GM18951 (cell line): ENCODE measurements at regions not wholly inside any gene's neighbourhood (a gene's known extent, or its start where the extent isn't known, plus 50 kb on each side); places are given as distances from the start of the nearest gene placed in this dataset.
"Not testable (repeated sequence)": the region's sequence is repeated elsewhere in the genome, so short reads cannot be mapped to it uniquely, and the experiment has no call there.

Experiments
- POLR2A ChIP-seq: IDR thresholded peaks from 4 replicates; pipeline ENCODE4 v1.6.1; 2011; ENCODE audit warnings: mild to moderate bottlenecking; ENCODE audit not compliant: insufficient read length, insufficient read depth; ENCODE audit errors: extremely low read depth
- in situ Hi-C: fragments of 300-500 bp; cut with MboI; formaldehyde crosslinking; loops from one replicate; pipeline ENCODE4 v1.12.0; 2022; ENCODE audit warnings: low sequenced_read_pairs, mixed read lengths, inconsistent platforms; ENCODE audit not compliant: unreplicated experiment

GRCh38 chr6:93676581-93676980, 257.2 kb upstream of the EPHA7 start:
- in situ Hi-C loops: no loop called here
- TF ChIP-seq POLR2A: no peak

GRCh38 chr6:93675856-93676417, 256.6 kb upstream of the EPHA7 start:
- in situ Hi-C loops: no loop called here
- no peak for TF ChIP-seq POLR2A

- in situ Hi-C loops: no loop called here
Observed at GRCh38 chr6:93663111-93663510, 243.8 kb upstream of the EPHA7 start.

GRCh38 chr6:93654548-93654947, 235.2 kb upstream of the EPHA7 start:
- in situ Hi-C loops: no loop called here
- TF ChIP-seq POLR2A: no peak

More at GRCh38 chr6:93663111-93663510, 243.8 kb upstream of the EPHA7 start:
- no peak for TF ChIP-seq POLR2A

GRCh38 chr6:93644611-93645010, 225.3 kb upstream of the EPHA7 start:
- in situ Hi-C loops: no loop called here
- no peak for TF ChIP-seq POLR2A

- TF ChIP-seq POLR2A: no peak
- in situ Hi-C loops: no loop called here
Observed at GRCh38 chr6:93639126-93639525, 219.8 kb upstream of the EPHA7 start.

- in situ Hi-C loops: not testable (repeated sequence)
Observed at GRCh38 chr6:93636987-93637664, 217.8 kb upstream of the EPHA7 start.

- no peak for TF ChIP-seq POLR2A
- in situ Hi-C loops: no loop called here
Observed at GRCh38 chr6:93624408-93624807, 205.0 kb upstream of the EPHA7 start.

- TF ChIP-seq POLR2A: no peak
Observed at GRCh38 chr6:93621442-93621841, 202.1 kb upstream of the EPHA7 start.

GRCh38 chr6:93604951-93605350, 185.6 kb upstream of the EPHA7 start:
- no peak for TF ChIP-seq POLR2A
- in situ Hi-C loops: no loop called here

More at GRCh38 chr6:93621442-93621841, 202.1 kb upstream of the EPHA7 start:
- in situ Hi-C loops: no loop called here

GRCh38 chr6:93592417-93592816, 173.1 kb upstream of the EPHA7 start:
- no peak for TF ChIP-seq POLR2A
- in situ Hi-C loops: no loop called here

GRCh38 chr6:93586306-93586705, 166.9 kb upstream of the EPHA7 start:
- in situ Hi-C loops: no loop called here
- no peak for TF ChIP-seq POLR2A

GRCh38 chr6:93584300-93584699, 164.9 kb upstream of the EPHA7 start:
- in situ Hi-C loops: no loop called here
- no peak for TF ChIP-seq POLR2A

GRCh38 chr6:93581371-93581770, 162.0 kb upstream of the EPHA7 start:
- in situ Hi-C loops: no loop called here
- TF ChIP-seq POLR2A: no peak
